ENCODE measurements at regions not wholly inside any gene's neighbourhood (a gene's known extent, or its start where the extent isn't known, plus 50 kb on each side); places are given as distances from the start of the nearest gene placed in this dataset.

DNA sequence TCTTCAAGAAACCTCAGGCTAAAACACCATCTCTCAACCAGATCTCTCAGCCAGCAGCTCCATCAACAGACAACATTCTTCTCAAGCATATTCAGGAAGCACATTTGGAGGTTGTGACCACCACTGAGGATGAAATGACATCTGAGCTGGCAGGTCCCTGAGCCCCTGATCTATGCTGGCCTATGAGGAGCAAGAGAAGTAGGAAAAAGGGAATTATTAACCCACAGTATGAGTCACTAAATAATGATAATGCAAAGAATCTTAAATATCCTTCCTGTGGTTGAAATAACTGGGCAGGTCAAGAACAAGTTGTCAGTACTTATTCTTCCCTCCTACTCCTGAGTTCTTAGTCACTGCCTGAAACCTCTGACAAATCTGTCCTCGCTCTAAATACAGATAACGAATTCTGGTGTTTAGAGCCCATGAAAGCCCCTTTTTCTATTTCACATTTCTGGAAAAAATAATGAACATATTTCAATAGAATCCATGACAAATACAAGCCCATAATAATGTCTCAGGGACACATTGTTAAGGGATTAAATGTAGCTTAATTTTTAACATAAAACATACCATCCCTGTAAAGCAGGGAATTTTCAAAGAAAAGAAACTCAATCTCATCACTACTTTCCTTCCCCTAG is 225.8 kb upstream of the IRS2 start:
- no peak overlapping the region for H3K27ac Mint-ChIP-seq (ENCODE audit: unreplicated experiment)
- H3K27me3 Mint-ChIP-seq (ENCODE audit: unreplicated experiment) = peaks cover 2% of the 10 kb centered on the region
- TF ChIP-seq, protein P1, sequence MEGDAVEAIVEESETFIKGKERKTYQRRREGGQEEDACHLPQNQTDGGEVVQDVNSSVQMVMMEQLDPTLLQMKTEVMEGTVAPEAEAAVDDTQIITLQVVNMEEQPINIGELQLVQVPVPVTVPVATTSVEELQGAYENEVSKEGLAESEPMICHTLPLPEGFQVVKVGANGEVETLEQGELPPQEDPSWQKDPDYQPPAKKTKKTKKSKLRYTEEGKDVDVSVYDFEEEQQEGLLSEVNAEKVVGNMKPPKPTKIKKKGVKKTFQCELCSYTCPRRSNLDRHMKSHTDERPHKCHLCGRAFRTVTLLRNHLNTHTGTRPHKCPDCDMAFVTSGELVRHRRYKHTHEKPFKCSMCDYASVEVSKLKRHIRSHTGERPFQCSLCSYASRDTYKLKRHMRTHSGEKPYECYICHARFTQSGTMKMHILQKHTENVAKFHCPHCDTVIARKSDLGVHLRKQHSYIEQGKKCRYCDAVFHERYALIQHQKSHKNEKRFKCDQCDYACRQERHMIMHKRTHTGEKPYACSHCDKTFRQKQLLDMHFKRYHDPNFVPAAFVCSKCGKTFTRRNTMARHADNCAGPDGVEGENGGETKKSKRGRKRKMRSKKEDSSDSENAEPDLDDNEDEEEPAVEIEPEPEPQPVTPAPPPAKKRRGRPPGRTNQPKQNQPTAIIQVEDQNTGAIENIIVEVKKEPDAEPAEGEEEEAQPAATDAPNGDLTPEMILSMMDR (IDR thresholded peaks at IDR 0.05; ENCODE audit: unreplicated experiment) = no peak
- H3K36me3 Mint-ChIP-seq (ENCODE audit: low read depth, unreplicated experiment) = no peaks in the 10 kb centered on the region
- no peak for DNase-seq (ENCODE audit: low spot score)
- no peak overlapping the region for H3K4me3 Mint-ChIP-seq (ENCODE audit: unreplicated experiment)
- H3K4me1 Mint-ChIP-seq (ENCODE audit: unreplicated experiment) = peaks cover 2% of the 10 kb centered on the region
- H3K9me3 Mint-ChIP-seq (ENCODE audit: unreplicated experiment) = no peaks in the 10 kb centered on the region

DNA sequence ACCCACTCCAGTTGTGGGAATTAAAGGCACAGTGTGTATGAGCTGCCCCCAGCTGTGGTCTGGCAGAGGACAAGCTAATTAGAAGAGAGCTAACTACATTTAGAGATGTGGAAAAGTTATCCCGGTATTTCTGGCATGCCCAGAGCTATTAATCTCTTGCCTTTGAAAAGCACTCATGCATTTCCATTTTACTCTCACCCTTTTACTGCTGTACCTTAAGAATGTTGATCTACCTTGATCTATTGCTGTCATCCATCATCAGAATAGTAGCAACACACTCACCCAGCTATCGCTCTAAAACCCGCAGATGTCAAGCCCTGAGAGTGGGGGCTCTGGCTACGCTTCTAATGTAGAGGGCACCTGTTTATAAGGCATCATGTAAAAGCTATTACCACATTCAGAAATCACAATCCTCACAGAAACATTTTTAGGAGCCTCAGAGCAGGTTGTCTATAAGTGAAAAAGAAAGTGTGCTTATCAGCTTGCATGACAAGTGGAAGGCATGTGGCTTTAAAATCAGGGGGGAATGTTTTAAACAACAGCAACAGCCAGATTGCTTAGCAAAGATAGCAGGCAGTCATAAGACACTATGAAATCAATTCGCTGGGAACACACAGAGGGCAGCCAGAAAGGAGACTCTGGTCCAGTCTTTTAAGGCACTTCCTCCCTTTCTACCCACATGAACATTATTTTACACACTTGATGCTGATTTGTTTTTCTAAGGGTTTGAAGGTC is 224.2 kb upstream of the IRS2 start:
- H3K4me3 Mint-ChIP-seq (ENCODE audit: unreplicated experiment) = no peak overlapping the region
- TF ChIP-seq, protein P1 (IDR thresholded peaks at IDR 0.05; ENCODE audit: unreplicated experiment) = no peak
- peaks cover 4% of the 10 kb centered on the region for H3K27me3 Mint-ChIP-seq (ENCODE audit: unreplicated experiment)
- DNase-seq (ENCODE audit: low spot score) = no peak
- no peak overlapping the region for H3K27ac Mint-ChIP-seq (ENCODE audit: unreplicated experiment)
- H3K9me3 Mint-ChIP-seq (ENCODE audit: unreplicated experiment) = no peaks in the 10 kb centered on the region
- H3K4me1 Mint-ChIP-seq (ENCODE audit: unreplicated experiment) = no peaks in the 10 kb centered on the region
- no peaks in the 10 kb centered on the region for H3K36me3 Mint-ChIP-seq (ENCODE audit: low read depth, unreplicated experiment)

DNA sequence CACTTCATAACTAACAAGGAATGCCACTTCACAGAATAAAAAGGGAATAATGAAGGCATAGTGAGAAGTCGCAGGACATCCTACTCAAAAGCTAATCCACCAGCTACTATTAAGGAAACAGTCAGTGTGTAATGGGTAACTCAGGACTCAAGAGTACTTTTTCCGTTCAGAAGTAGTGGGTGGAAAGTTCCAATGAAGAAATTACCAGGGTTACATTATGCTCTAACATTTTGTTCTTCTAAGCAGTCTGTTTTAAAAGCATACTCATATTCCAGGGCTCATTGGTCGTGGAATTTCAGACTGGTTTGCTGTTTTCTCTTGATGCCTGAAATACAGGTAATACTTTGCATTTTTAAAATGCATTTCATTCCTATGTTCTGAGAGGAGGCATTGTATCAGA is 222.4 kb upstream of the IRS2 start:
- TF ChIP-seq, protein P1 (IDR thresholded peaks at IDR 0.05; ENCODE audit: unreplicated experiment) = no peak

DNA sequence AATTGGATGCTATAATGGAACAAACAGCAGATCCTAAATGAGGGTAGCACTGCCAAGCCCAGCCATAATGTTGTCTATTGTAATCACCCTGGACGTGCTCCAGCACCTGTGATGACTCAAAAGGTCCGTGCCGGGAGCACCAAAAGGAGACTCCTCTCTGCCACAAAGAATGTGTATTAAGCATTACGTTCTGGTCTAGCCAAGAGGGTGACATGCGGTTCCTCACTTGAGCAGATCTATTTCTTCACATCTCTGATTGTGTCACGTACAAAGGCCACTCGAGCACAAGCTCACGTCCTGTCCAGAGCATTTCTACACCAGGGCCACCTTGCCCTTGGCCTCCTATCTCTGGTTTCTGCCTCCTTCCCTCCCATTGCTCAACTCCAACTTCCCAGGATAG is 219.9 kb upstream of the IRS2 start:
- Mint-ChIP-seq H3K4me3 (ENCODE audit: unreplicated experiment) (no peak overlapping the region), H3K9me3 (ENCODE audit: unreplicated experiment) (no peaks in the 10 kb centered on the region), H3K4me1 (ENCODE audit: unreplicated experiment) (peaks cover 5% of the 10 kb centered on the region), H3K27me3 (ENCODE audit: unreplicated experiment) (peaks cover 3% of the 10 kb centered on the region), H3K27ac (ENCODE audit: unreplicated experiment) (no peak overlapping the region), H3K36me3 (ENCODE audit: low read depth, unreplicated experiment) (no peaks in the 10 kb centered on the region)
- TF ChIP-seq, protein P1 (IDR thresholded peaks at IDR 0.05; ENCODE audit: unreplicated experiment) = no peak
- DNase-seq (ENCODE audit: low spot score) = no peak

More for the DNA sequence above, 222.4 kb upstream of the IRS2 start:
- Mint-ChIP-seq H3K9me3 (ENCODE audit: unreplicated experiment) (no peaks in the 10 kb centered on the region), H3K27me3 (ENCODE audit: unreplicated experiment) (peaks cover 3% of the 10 kb centered on the region), H3K4me3 (ENCODE audit: unreplicated experiment) (no peak overlapping the region), H3K4me1 (ENCODE audit: unreplicated experiment) (no peaks in the 10 kb centered on the region), H3K27ac (ENCODE audit: unreplicated experiment) (no peak overlapping the region), H3K36me3 (ENCODE audit: low read depth, unreplicated experiment) (no peaks in the 10 kb centered on the region)
- no peak for DNase-seq (ENCODE audit: low spot score)

DNA sequence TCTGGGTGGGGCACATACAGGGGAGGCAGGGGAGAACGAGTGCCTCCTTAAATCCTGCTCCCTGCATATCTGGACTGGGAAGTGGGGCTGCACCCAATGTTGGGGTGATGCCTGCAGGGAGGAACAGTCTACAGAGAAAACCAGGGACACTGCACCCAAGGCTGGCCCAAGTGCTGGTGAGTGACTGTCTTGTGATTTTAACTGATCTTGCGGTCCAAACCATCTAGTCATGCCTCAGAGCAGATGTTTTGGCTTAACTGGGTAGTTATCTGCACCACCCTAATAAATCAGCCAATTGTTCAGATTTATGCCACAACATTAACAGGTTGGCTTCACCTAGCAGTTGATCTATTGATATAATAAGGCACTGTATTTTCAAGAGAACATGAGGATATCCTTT is 219.2 kb upstream of the IRS2 start:
- TF ChIP-seq, protein P1 (IDR thresholded peaks at IDR 0.05; ENCODE audit: unreplicated experiment) = no peak
- no peak overlapping the region for H3K4me3 Mint-ChIP-seq (ENCODE audit: unreplicated experiment)

More for the DNA sequence above, 219.2 kb upstream of the IRS2 start:
- H3K4me1 Mint-ChIP-seq (ENCODE audit: unreplicated experiment) = peaks cover 5% of the 10 kb centered on the region
- no peaks in the 10 kb centered on the region for H3K9me3 Mint-ChIP-seq (ENCODE audit: unreplicated experiment)
- no peak for DNase-seq (ENCODE audit: low spot score)
- no peaks in the 10 kb centered on the region for H3K36me3 Mint-ChIP-seq (ENCODE audit: low read depth, unreplicated experiment)
- H3K27me3 Mint-ChIP-seq (ENCODE audit: unreplicated experiment) = peaks cover 3% of the 10 kb centered on the region
- no peak overlapping the region for H3K27ac Mint-ChIP-seq (ENCODE audit: unreplicated experiment)

All from endothelial cell (in vitro differentiated cells).